CD4-positive, alpha-beta T cell treated with Interleukin-17A for 1 hour (primary cell): ENCODE measurements at regions not wholly inside any gene's neighbourhood (a gene's known extent, or its start where the extent isn't known, plus 50 kb on each side); places are given as distances from the start of the nearest gene placed in this dataset.
"Not testable (repeated sequence)": the region's sequence is repeated elsewhere in the genome, so short reads cannot be mapped to it uniquely, and the experiment has no call there.

ENCODE experiments used
- DNase-seq: peaks from one replicate; pipeline ENCODE4 v3.0.0-alpha.2; 2020

- no peak for DNase-seq
Observed at GRCh38 chr2:40957508-40957907, 505.6 kb upstream of the SLC8A1 start.

DNA sequence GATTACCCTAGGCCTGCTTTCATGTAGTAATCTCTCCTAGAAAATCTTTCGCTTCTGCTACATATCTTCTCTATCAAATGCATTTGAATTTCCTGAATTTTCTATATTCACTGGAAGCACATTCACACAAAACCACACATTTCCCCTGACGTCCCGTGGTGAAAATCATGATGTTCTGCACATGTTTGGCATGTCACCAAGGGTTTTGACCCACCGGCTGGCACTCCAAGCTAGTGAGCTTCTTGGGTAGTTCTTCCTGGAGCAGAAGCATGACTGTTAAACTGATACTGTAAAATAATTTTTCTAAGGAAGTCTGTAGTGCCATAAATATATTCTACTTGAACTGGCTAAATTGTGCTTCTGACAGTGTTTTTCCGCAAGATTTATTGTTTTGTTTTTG, 510.1 kb upstream of the SLC8A1 start:
- no peak for DNase-seq

- no peak for DNase-seq
Observed at GRCh38 chr2:40964509-40965250, 512.8 kb upstream of the SLC8A1 start.

DNA sequence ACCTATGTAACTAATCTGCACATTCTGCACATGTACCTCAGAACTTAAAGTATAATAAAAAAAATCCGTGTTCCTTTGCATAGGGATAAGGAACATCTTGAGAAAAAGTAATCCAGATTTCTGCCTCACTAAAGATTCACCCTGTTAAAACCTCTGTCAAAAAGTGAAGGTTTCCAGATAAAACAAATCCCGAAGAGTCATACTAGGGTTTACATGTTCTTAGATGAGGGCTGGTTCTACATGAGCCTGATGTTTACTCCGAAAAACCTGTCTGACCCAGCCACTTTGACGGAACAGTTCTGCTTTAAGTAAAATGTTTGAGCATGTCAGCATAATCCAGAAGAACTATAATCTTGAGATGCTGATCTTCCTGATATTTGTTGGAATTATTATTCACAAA, 515.6 kb upstream of the SLC8A1 start:
- DNase-seq, result no peak

DNA sequence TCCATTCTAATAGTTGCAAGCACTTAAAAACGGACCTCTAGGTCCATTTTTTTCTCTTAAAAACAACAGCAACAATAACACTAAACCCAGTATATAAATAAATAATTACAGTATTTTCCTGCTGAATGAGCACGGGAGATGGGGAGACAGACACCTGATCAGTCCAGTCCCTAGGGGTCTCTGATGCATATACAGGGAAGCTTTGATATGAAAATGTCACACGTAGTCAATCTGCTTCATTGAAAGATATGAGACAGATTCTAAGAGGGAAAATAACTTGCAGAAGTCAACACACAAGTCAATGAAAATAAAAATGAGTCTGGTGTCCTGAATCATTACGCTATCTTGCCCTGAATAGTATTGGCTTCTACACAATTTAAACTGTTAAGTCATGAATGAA, 523.3 kb upstream of the SLC8A1 start:
- DNase-seq, result no peak

GRCh38 chr2:40997362-40997761, 545.5 kb upstream of the SLC8A1 start:
- no peak for DNase-seq

- DNase-seq, result no peak
Observed at GRCh38 chr2:41000374-41000773, 548.5 kb upstream of the SLC8A1 start.

GRCh38 chr2:41000906-41001305, 549.0 kb upstream of the SLC8A1 start:
- DNase-seq, result no peak

- DNase-seq, result no peak
Observed at GRCh38 chr2:41004700-41005099, 552.8 kb upstream of the SLC8A1 start.

- no peak for DNase-seq
Observed at GRCh38 chr2:41020358-41020757, 568.5 kb upstream of the SLC8A1 start.

- no peak for DNase-seq
Observed at GRCh38 chr2:41024816-41025215, 572.9 kb upstream of the SLC8A1 start.

DNA sequence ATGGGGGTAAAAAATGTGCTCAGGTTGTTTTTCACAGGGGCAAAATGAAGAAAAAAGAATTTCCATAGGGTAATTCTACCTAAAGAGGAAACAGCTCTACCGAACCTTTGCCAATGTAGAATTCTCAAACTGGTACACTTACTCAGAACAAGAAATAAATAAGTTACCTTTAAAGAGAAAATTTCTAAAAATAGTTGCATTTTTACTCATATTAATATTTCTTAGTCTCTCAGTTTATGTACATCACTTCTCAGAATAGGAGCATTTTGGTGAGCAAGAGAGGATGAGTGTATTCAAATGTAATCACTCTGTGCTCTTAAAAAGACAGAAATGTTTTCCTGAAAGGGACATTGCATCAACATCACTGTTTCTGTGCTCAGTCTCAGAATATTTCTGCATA, 574.7 kb upstream of the SLC8A1 start:
- DNase-seq, result no peak

- no peak for DNase-seq
Observed at GRCh38 chr2:41027095-41027494, 575.2 kb upstream of the SLC8A1 start.

- DNase-seq, result no peak
Observed at GRCh38 chr2:41031282-41031681, 579.4 kb upstream of the SLC8A1 start.

DNA sequence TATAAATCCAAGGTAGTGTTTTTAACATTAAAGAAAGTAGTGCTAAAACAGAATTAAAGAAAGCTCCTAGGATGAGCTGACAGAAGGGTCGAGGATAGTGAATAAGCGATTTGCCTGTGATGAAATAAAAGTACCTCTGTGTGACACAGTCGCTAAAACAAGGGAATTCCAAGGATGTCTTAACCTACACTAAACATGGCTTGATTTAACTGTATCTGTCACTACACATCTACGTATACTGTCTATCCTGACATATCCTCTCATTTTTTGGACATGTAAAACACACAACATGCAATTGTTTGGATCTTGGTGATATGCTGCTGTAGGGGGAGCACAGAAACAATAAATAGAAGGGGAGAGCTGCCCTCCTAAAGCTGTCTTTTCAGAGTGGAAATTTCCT, 580.8 kb upstream of the SLC8A1 start:
- DNase-seq, result no peak

DNA sequence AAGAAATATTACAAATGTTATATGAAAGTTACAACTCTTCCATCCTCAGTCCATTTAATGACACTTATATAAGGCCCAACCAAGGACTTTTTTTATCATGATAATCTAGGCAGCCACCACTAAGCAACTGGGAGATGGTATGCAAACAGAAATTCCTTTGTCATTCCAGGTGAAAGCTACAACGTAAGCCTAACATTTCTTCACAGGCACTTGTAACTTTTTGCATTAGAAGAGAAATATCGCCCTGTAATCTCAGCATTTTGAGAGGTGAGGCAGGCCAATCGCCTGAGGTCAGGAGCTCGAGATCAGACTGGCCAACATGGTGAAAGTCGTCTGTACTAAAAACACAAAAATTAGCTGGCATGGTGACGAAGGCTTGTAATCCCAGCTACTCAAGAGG, 581.2 kb upstream of the SLC8A1 start:
- DNase-seq, result no peak

DNA sequence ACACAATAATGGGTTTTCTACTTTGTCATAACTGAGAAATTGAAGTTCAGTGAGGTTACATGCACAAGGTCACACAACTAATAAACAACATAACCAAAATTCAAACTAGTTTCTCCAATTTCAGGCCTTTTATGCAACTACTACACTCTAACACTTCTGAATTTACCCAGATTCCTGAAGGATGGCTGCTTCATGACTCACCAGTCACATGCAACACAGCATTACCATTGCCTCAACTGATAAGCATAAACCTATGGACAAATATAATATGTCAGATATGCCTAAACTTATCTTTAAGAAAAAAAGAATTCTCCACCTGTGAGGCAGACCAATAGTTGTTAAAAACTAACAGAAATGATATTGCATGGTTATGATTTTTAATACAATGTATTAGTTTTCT, 586.5 kb upstream of the SLC8A1 start:
- no peak for DNase-seq

DNA sequence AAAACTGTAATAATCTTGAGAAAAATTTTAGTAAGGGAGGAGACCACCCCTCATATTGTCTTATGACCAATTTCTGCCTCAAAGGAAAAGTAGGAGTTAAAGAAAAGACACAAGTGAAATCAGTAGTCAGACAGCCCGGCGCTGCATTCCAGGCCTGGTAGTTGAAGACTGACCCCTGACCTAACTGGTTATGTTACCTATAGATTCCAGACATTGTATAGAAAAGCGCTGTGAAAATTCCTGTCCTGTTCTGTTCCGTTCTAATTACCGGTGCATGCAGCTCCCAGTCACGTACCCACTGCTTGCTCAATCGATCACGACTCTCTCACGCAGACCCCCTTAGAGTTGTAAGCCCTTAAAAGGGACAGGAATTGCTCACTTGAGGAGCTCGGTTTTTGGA, 587.9 kb upstream of the SLC8A1 start:
- not testable (repeated sequence) for DNase-seq

- no peak for DNase-seq
Observed at GRCh38 chr2:41040782-41041520, 589.1 kb upstream of the SLC8A1 start.

DNA sequence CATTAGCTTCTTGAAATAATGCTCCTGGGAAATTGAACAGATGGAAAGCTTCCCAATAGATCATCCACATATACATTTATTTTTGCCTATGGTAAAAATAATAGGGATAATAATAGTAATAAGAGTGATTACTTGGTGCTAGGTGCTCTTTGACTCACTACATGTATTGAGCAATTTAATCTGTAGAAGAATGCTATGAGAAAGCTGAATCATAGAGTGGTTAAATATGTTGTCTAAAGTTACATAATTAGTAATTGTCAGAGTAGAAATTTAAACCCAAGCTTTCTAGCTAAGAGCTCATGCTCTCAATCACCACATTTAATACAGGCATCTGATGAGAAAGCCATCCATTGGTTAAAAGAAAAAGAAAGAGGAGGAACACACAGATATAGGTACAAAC, 590.5 kb upstream of the SLC8A1 start:
- no peak for DNase-seq

- no peak for DNase-seq
Observed at GRCh38 chr2:41061356-41061755, 609.5 kb upstream of the SLC8A1 start.

DNA sequence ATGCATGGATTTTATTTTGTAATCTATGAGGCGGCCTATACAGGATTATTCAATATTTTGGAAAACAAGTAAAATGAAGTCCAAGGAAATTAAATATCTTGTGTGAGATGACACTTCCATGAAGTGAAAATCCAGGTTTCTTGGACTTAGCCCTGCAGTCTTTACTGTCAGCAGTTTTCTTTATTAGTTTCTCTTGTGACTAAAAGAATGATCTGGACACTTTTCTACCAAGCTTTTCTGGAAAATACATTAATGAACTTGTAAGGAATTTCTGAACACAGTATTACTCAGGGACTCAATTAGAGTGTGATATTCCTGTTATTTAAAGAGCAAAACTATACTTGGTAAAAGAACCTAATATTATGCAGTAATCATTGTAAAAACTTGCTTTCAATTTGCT, 610.4 kb upstream of the SLC8A1 start:
- DNase-seq, result no peak

GRCh38 chr2:41066168-41066567, 614.3 kb upstream of the SLC8A1 start:
- no peak for DNase-seq

GRCh38 chr2:41068740-41069139, 616.9 kb upstream of the SLC8A1 start:
- DNase-seq, result no peak

- no peak for DNase-seq
Observed at GRCh38 chr2:41078341-41078740, 626.5 kb upstream of the SLC8A1 start.
